ENCODE measurements at regions not wholly inside any gene's neighbourhood (a gene's known extent, or its start where the extent isn't known, plus 50 kb on each side); places are given as distances from the start of the nearest gene placed in this dataset.

GRCh38 chr5:99715921-99716320 lies 787.1 kb upstream of the CHD1 start:
- Histone ChIP-seq H3K27me3 (ENCODE audit: control insufficient read depth in 1 of 2, insufficient read depth in 2 of 2, low read length in 1 of 2) (no peaks in the 10 kb centered on the region), H3K4me3 (ENCODE audit: low read length in 2 of 2) (no peak overlapping the region), H3K9me3 (ENCODE audit: control insufficient read depth, low read length) (peaks cover 2% of the 10 kb centered on the region), H3K4me1 (ENCODE audit: control insufficient read depth in 1 of 2, insufficient read depth in 2 of 2, low read length in 2 of 2) (no peaks in the 10 kb centered on the region), H3K27ac (ENCODE audit: low read depth in 1 of 2, low read length in 2 of 2) (no peak overlapping the region), H3K36me3 (ENCODE audit: control insufficient read depth in 1 of 2, insufficient read depth in 2 of 2, low read length in 1 of 2) (no peaks in the 10 kb centered on the region)
- 71 to 73% methylated on average over 3 of the region's 3 CpGs for WGBS, 2 donors
- ATAC-seq (ENCODE audit: low FRiP score) (no peak), DNase-seq (no peak)
- intact Hi-C loops (cut with DNase I) = no loop called here

DNA sequence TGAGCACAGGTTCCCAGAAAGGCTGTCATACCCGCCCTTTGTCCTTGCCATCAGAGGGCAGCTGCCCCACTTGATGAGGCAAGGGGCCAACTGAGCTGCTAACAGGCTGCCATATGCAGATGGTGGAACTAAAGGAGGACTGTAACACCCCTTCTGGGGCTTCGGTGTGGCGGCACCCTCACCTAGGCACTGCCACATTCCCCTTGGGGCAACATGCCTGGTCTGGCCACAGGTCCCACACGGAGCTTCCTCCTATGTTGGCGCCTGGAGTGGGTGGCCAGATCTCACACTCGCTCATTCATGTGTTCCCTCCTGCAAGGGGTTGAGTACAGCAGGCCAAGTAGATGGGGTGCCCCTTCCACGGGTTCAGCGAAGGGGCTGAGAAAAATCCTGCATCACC lies 777.4 kb upstream of the CHD1 start:
- 86 to 91% methylated on average over 8 of the region's 8 CpGs for WGBS, 2 donors
- no peaks in the 10 kb centered on the region for H3K36me3 ChIP-seq (ENCODE audit: control insufficient read depth in 1 of 2, insufficient read depth in 2 of 2, low read length in 1 of 2)
- DNase-seq (no peak), ATAC-seq (ENCODE audit: low FRiP score) (peak; percentile 64)
- intact Hi-C loops (cut with DNase I) = no loop called here
- no peak overlapping the region for H3K4me3 ChIP-seq (ENCODE audit: low read length in 2 of 2)
- H3K4me1 ChIP-seq (ENCODE audit: control insufficient read depth in 1 of 2, insufficient read depth in 2 of 2, low read length in 2 of 2) = no peaks in the 10 kb centered on the region
- H3K27ac ChIP-seq (ENCODE audit: low read depth in 1 of 2, low read length in 2 of 2) = no peak overlapping the region
- H3K27me3 ChIP-seq (ENCODE audit: control insufficient read depth in 1 of 2, insufficient read depth in 2 of 2, low read length in 1 of 2) = no peaks in the 10 kb centered on the region
- H3K9me3 ChIP-seq (ENCODE audit: control insufficient read depth, low read length) = no peaks in the 10 kb centered on the region

DNA sequence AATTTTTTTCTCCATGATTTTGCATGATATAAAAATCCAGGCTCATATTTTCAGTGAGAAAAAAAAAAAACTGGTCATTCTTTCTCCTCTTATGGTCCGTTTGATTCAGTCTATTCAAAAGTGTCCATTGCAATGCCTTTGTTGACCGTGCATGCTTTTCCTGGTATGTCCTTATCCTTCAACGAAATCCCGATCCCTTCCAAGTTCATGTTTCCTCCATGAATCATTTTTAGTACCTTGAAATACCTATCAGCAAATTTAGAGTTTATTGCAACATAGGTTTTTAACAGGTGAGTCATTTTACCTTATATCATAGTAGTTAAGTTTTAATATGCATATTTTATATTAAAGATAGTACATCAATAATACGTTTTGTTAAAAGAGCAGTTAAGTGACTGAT lies 773.8 kb upstream of the CHD1 start:
- intact Hi-C loops (cut with DNase I) = no loop called here
- no peak overlapping the region for H3K27ac ChIP-seq (ENCODE audit: low read depth in 1 of 2, low read length in 2 of 2)
- DNase-seq (no peak), ATAC-seq (ENCODE audit: low FRiP score) (no peak)
- H3K9me3 ChIP-seq (ENCODE audit: control insufficient read depth, low read length) = no peaks in the 10 kb centered on the region
- no peaks in the 10 kb centered on the region for H3K4me1 ChIP-seq (ENCODE audit: control insufficient read depth in 1 of 2, insufficient read depth in 2 of 2, low read length in 2 of 2)
- no peak overlapping the region for H3K4me3 ChIP-seq (ENCODE audit: low read length in 2 of 2)
- no peaks in the 10 kb centered on the region for H3K36me3 ChIP-seq (ENCODE audit: control insufficient read depth in 1 of 2, insufficient read depth in 2 of 2, low read length in 1 of 2)
- no peaks in the 10 kb centered on the region for H3K27me3 ChIP-seq (ENCODE audit: control insufficient read depth in 1 of 2, insufficient read depth in 2 of 2, low read length in 1 of 2)
- 79 to 85% methylated on average over 5 of the region's 5 CpGs for WGBS, 2 donors

DNA sequence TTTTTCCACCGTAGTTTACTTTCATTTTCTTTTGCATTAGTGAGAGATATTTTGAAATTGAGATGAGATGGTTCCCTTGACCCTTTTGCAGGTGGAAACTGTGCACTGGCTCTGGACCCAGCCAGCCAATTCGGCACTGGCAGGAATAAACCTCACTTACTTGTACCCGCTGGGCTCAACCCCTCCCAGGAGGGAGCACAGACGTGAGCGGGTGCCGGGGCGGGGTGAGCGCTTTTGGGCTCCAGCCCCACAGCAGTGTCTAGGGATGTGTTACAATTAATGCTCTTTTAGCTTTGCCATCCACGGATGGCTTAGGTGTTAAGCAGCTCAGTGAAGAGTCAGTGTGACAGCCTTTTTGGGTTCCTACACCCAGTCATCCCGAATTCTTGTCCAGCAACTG lies 766.1 kb upstream of the CHD1 start:
- intact Hi-C loops (cut with DNase I) = no loop called here
- no peak overlapping the region for H3K27ac ChIP-seq (ENCODE audit: low read depth in 1 of 2, low read length in 2 of 2)
- H3K4me1 ChIP-seq (ENCODE audit: control insufficient read depth in 1 of 2, insufficient read depth in 2 of 2, low read length in 2 of 2) = no peaks in the 10 kb centered on the region
- H3K9me3 ChIP-seq (ENCODE audit: control insufficient read depth, low read length) = no peaks in the 10 kb centered on the region
- H3K27me3 ChIP-seq (ENCODE audit: control insufficient read depth in 1 of 2, insufficient read depth in 2 of 2, low read length in 1 of 2) = no peaks in the 10 kb centered on the region
- DNase-seq (no peak), ATAC-seq (ENCODE audit: low FRiP score) (no peak)
- no peaks in the 10 kb centered on the region for H3K36me3 ChIP-seq (ENCODE audit: control insufficient read depth in 1 of 2, insufficient read depth in 2 of 2, low read length in 1 of 2)
- H3K4me3 ChIP-seq (ENCODE audit: low read length in 2 of 2) = no peak overlapping the region
- WGBS, 2 donors = 85% methylated on average over 10 of the region's 10 CpGs

GRCh38 chr5:99686538-99686937 lies 757.7 kb upstream of the CHD1 start:
- ATAC-seq (ENCODE audit: low FRiP score) (no peak), DNase-seq (no peak)
- Histone ChIP-seq H3K9me3 (ENCODE audit: control insufficient read depth, low read length) (peaks cover 2% of the 10 kb centered on the region), H3K4me3 (ENCODE audit: low read length in 2 of 2) (no peak overlapping the region), H3K27ac (ENCODE audit: low read depth in 1 of 2, low read length in 2 of 2) (no peak overlapping the region), H3K4me1 (ENCODE audit: control insufficient read depth in 1 of 2, insufficient read depth in 2 of 2, low read length in 2 of 2) (no peaks in the 10 kb centered on the region), H3K36me3 (ENCODE audit: control insufficient read depth in 1 of 2, insufficient read depth in 2 of 2, low read length in 1 of 2) (no peaks in the 10 kb centered on the region), H3K27me3 (ENCODE audit: control insufficient read depth in 1 of 2, insufficient read depth in 2 of 2, low read length in 1 of 2) (no peaks in the 10 kb centered on the region)
- WGBS, 2 donors = 65 to 73% methylated on average over 7 of the region's 7 CpGs
- intact Hi-C loops (cut with DNase I) = no loop called here

GRCh38 chr5:99675974-99676373 lies 747.2 kb upstream of the CHD1 start:
- H3K4me1 ChIP-seq (ENCODE audit: control insufficient read depth in 1 of 2, insufficient read depth in 2 of 2, low read length in 2 of 2) = no peaks in the 10 kb centered on the region
- H3K9me3 ChIP-seq (ENCODE audit: control insufficient read depth, low read length) = no peaks in the 10 kb centered on the region
- ATAC-seq (ENCODE audit: low FRiP score) (no peak), DNase-seq (no peak)
- 59 to 73% methylated on average over 6 of the region's 6 CpGs for WGBS, 2 donors
- no peak overlapping the region for H3K4me3 ChIP-seq (ENCODE audit: low read length in 2 of 2)
- no peak overlapping the region for H3K27ac ChIP-seq (ENCODE audit: low read depth in 1 of 2, low read length in 2 of 2)
- H3K36me3 ChIP-seq (ENCODE audit: control insufficient read depth in 1 of 2, insufficient read depth in 2 of 2, low read length in 1 of 2) = no peaks in the 10 kb centered on the region
- no peaks in the 10 kb centered on the region for H3K27me3 ChIP-seq (ENCODE audit: control insufficient read depth in 1 of 2, insufficient read depth in 2 of 2, low read length in 1 of 2)
- intact Hi-C loops (cut with DNase I) = no loop called here

DNA sequence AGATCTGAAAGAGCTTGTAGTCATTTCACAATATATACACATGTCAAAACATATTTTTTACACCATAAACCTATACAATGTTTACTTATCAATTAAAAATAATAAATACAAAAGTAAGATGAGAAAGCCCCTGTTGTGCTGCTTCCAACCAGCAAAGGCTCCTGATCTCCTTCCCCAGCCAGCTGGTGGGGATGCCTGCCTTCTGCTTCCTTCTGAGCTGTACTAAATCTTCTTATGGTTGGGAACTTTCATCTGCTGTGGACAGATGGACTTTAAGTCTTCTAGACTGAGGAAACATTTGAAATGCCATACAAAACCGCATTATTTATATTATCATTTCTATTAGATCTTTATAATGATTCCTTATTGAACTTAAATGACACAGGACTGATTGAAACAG lies 745.3 kb upstream of the CHD1 start:
- Histone ChIP-seq H3K27ac (ENCODE audit: low read depth in 1 of 2, low read length in 2 of 2) (no peak overlapping the region), H3K4me1 (ENCODE audit: control insufficient read depth in 1 of 2, insufficient read depth in 2 of 2, low read length in 2 of 2) (no peaks in the 10 kb centered on the region), H3K9me3 (ENCODE audit: control insufficient read depth, low read length) (no peaks in the 10 kb centered on the region), H3K4me3 (ENCODE audit: low read length in 2 of 2) (no peak overlapping the region), H3K36me3 (ENCODE audit: control insufficient read depth in 1 of 2, insufficient read depth in 2 of 2, low read length in 1 of 2) (no peaks in the 10 kb centered on the region), H3K27me3 (ENCODE audit: control insufficient read depth in 1 of 2, insufficient read depth in 2 of 2, low read length in 1 of 2) (no peaks in the 10 kb centered on the region)
- no peak for ATAC-seq (ENCODE audit: low FRiP score)
- intact Hi-C loops (cut with DNase I) = no loop called here
- WGBS, 2 donors = 33 to 55% methylated on average over 1 of the region's 1 CpG
- DNase-seq = no peak

- intact Hi-C loops (cut with DNase I) = no loop called here
- H3K9me3 ChIP-seq (ENCODE audit: control insufficient read depth, low read length) = no peaks in the 10 kb centered on the region
- no peak overlapping the region for H3K4me3 ChIP-seq (ENCODE audit: low read length in 2 of 2)
- H3K27ac ChIP-seq (ENCODE audit: low read depth in 1 of 2, low read length in 2 of 2) = no peak overlapping the region
- H3K4me1 ChIP-seq (ENCODE audit: control insufficient read depth in 1 of 2, insufficient read depth in 2 of 2, low read length in 2 of 2) = no peaks in the 10 kb centered on the region
- ATAC-seq (ENCODE audit: low FRiP score) (no peak), DNase-seq (no peak)
- H3K36me3 ChIP-seq (ENCODE audit: control insufficient read depth in 1 of 2, insufficient read depth in 2 of 2, low read length in 1 of 2) = no peaks in the 10 kb centered on the region
- no peaks in the 10 kb centered on the region for H3K27me3 ChIP-seq (ENCODE audit: control insufficient read depth in 1 of 2, insufficient read depth in 2 of 2, low read length in 1 of 2)
Observed at GRCh38 chr5:99664972-99665371, 736.2 kb upstream of the CHD1 start.

DNA sequence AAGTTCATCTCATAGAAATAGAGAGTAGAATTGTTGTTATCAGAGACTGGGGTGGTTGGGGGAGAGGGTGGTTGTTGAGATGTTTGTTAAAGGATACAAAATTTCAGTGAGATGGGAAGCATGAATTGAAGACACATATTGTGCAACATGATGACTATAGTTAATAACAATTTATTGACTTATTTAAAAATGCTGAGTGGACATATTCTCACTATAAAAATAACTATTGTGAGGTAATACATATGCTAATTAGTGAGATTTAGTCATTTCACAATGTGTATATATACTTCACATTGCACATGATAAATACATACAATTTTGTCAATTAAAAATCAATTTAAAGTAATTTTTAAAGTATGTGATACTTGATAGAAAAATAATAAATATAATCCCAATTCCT lies 722.5 kb upstream of the CHD1 start:
- ATAC-seq (ENCODE audit: low FRiP score) (no peak), DNase-seq (no peak)
- no peaks in the 10 kb centered on the region for H3K4me1 ChIP-seq (ENCODE audit: control insufficient read depth in 1 of 2, insufficient read depth in 2 of 2, low read length in 2 of 2)
- H3K36me3 ChIP-seq (ENCODE audit: control insufficient read depth in 1 of 2, insufficient read depth in 2 of 2, low read length in 1 of 2) = no peaks in the 10 kb centered on the region
- intact Hi-C loops (cut with DNase I) = no loop called here
- H3K27me3 ChIP-seq (ENCODE audit: control insufficient read depth in 1 of 2, insufficient read depth in 2 of 2, low read length in 1 of 2) = peaks cover 0 to 2% of the 10 kb centered on the region in 2 donors
- no peak overlapping the region for H3K27ac ChIP-seq (ENCODE audit: low read depth in 1 of 2, low read length in 2 of 2)
- peaks cover 2% of the 10 kb centered on the region for H3K9me3 ChIP-seq (ENCODE audit: control insufficient read depth, low read length)
- no peak overlapping the region for H3K4me3 ChIP-seq (ENCODE audit: low read length in 2 of 2)
